ENCODE measurements at regions not wholly inside any gene's neighbourhood (a gene's known extent, or its start where the extent isn't known, plus 50 kb on each side); places are given as distances from the start of the nearest gene placed in this dataset.

GRCh38 chr1:5717031-5717682 is 275.1 kb downstream of the NPHP4 start:
- H3K27me3 Mint-ChIP-seq (ENCODE audit: insufficient read depth, low read depth): peaks cover 19% of the 10 kb centered on the region
- H4K20me1 ChIP-seq (ENCODE audit: low read depth): no peaks in the 10 kb centered on the region
- H3K27me3 ChIP-seq: no peaks in the 10 kb centered on the region
- H2AFZ ChIP-seq (replicated peaks): peak overlapping the region; percentile 51
- no peak overlapping the region for H3K4me3 Mint-ChIP-seq
- H3K9me3 ChIP-seq (ENCODE audit: low read depth): peaks cover 6% of the 10 kb centered on the region
- H3K4me1 Mint-ChIP-seq: peaks cover 32% of the 10 kb centered on the region
- H3K4me3 ChIP-seq: no peak overlapping the region
- no peak overlapping the region for H3K9ac ChIP-seq
- no peaks in the 10 kb centered on the region for H3K79me2 ChIP-seq (ENCODE audit: low read depth)
- H3K4me1 ChIP-seq: peaks cover 27% of the 10 kb centered on the region
- peak overlapping the region; percentile 26 for H3K4me2 ChIP-seq
- H3K36me3 ChIP-seq: no peaks in the 10 kb centered on the region
- H3K27ac Mint-ChIP-seq: peak overlapping the region; percentile 43
- peaks cover 2% of the 10 kb centered on the region for H3K36me3 Mint-ChIP-seq
- H3K27ac ChIP-seq: no peak overlapping the region
- peaks cover 21% of the 10 kb centered on the region for H3K9me3 Mint-ChIP-seq
- TF ChIP-seq CTCF (IDR thresholded peaks at IDR 0.05): no peak
- TF ChIP-seq EZH2 (IDR thresholded peaks at IDR 0.05): no peak
- no peak for TF ChIP-seq EZH2phosphoT487 (IDR thresholded peaks at IDR 0.05)
- no peaks in the 10 kb centered on the region for H3F3A ChIP-seq (ENCODE audit: low read depth)
- DNase-seq (ENCODE audit: low spot score): no peak

- Histone ChIP-seq H3K27me3 (no peaks in the 10 kb centered on the region), H3K4me3 (no peak overlapping the region), H2AFZ (replicated peaks) (no peak overlapping the region), H3F3A (ENCODE audit: low read depth) (no peaks in the 10 kb centered on the region), H3K79me2 (ENCODE audit: low read depth) (no peaks in the 10 kb centered on the region), H4K20me1 (ENCODE audit: low read depth) (no peaks in the 10 kb centered on the region), H3K9ac (no peak overlapping the region), H3K36me3 (no peaks in the 10 kb centered on the region), H3K9me3 (ENCODE audit: low read depth) (peaks cover 6% of the 10 kb centered on the region), H3K4me2 (no peak overlapping the region), H3K27ac (no peak overlapping the region), H3K4me1 (peaks cover 27% of the 10 kb centered on the region)
- TF ChIP-seq EZH2phosphoT487 (IDR thresholded peaks at IDR 0.05) (no peak), CTCF (IDR thresholded peaks at IDR 0.05) (no peak), EZH2 (IDR thresholded peaks at IDR 0.05) (no peak)
- H3K4me1 Mint-ChIP-seq: peaks cover 32% of the 10 kb centered on the region
- no peak overlapping the region for H3K27ac Mint-ChIP-seq
- DNase-seq (ENCODE audit: low spot score): no peak
- H3K27me3 Mint-ChIP-seq (ENCODE audit: insufficient read depth, low read depth): peaks cover 17% of the 10 kb centered on the region
- peaks cover 21% of the 10 kb centered on the region for H3K9me3 Mint-ChIP-seq
- peaks cover 2% of the 10 kb centered on the region for H3K36me3 Mint-ChIP-seq
- H3K4me3 Mint-ChIP-seq: no peak overlapping the region
Observed at GRCh38 chr1:5716126-5716525, 276.1 kb downstream of the NPHP4 start.

GRCh38 chr1:5713101-5714010 is 278.9 kb downstream of the NPHP4 start:
- Histone ChIP-seq H3K27me3 (no peaks in the 10 kb centered on the region), H2AFZ (replicated peaks) (no peak overlapping the region), H3K9me3 (ENCODE audit: low read depth) (peaks cover 6% of the 10 kb centered on the region), H3K4me1 (peaks cover 16% of the 10 kb centered on the region), H3K27ac (no peak overlapping the region), H3K9ac (no peak overlapping the region), H3K4me2 (no peak overlapping the region), H3K79me2 (ENCODE audit: low read depth) (no peaks in the 10 kb centered on the region), H3K4me3 (no peak overlapping the region), H3F3A (ENCODE audit: low read depth) (no peaks in the 10 kb centered on the region), H4K20me1 (ENCODE audit: low read depth) (no peaks in the 10 kb centered on the region), H3K36me3 (no peaks in the 10 kb centered on the region)
- Mint-ChIP-seq H3K4me3 (no peak overlapping the region), H3K27ac (no peak overlapping the region), H3K36me3 (peaks cover 2% of the 10 kb centered on the region), H3K9me3 (peaks cover 21% of the 10 kb centered on the region), H3K4me1 (peaks cover 18% of the 10 kb centered on the region), H3K27me3 (ENCODE audit: insufficient read depth, low read depth) (peaks cover 9% of the 10 kb centered on the region)
- DNase-seq (ENCODE audit: low spot score): no peak
- TF ChIP-seq CTCF (IDR thresholded peaks at IDR 0.05) (no peak), EZH2 (IDR thresholded peaks at IDR 0.05) (no peak), EZH2phosphoT487 (IDR thresholded peaks at IDR 0.05) (no peak)

Measured in neural progenitor cell (in vitro differentiated cells).